T follicular helper cell (primary cell): ENCODE measurements at regions not wholly inside any gene's neighbourhood (a gene's known extent, or its start where the extent isn't known, plus 50 kb on each side); places are given as distances from the start of the nearest gene placed in this dataset.
"Not testable (repeated sequence)": the region's sequence is repeated elsewhere in the genome, so short reads cannot be mapped to it uniquely, and the experiment has no call there.

Experiments
- DNase-seq: peaks from one replicate; pipeline ENCODE4 v3.0.0-alpha.2; 2020; ENCODE audit warnings: low read depth

GRCh38 chr6:15171026-15171425 lies 74.8 kb upstream of the JARID2 start:
- DNase-seq: no peak

DNA sequence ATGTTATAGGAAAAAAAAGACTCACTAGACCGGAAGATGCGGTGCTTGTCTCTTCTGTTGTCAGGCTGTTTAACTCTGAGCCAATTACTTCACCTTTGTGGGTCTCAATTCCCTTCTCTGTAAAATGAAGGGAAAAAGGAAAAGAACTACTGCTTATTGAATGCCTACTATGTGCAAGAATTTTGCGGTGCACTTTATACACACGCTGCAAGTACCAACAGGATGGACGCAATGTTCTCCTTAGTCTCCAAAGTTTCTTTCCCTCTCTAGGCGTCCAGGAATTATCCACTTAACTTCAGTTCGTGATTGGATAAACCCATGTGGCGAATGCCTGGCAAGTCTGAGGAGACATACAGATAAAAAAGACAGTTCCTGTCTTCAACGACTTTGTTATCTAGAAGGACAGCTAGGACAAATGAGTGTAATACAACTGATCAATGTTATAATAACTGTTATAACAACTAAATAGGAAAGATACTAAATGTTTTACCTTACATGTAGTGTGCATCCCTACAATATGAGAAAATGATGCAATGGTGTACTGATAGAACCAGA lies 69.0 kb upstream of the JARID2 start:
- no peak for DNase-seq

GRCh38 chr6:15183979-15184378 lies 61.9 kb upstream of the JARID2 start:
- DNase-seq: no peak

- no peak for DNase-seq
These were observed 61.4 kb upstream of the JARID2 start for GRCh38 chr6:15184441-15184861.

GRCh38 chr6:15185111-15185510 lies 60.8 kb upstream of the JARID2 start:
- not testable (repeated sequence) for DNase-seq

GRCh38 chr6:15193451-15193850 lies 52.4 kb upstream of the JARID2 start:
- DNase-seq: not testable (repeated sequence)

GRCh38 chr6:15194453-15194852 lies 51.4 kb upstream of the JARID2 start:
- DNase-seq: no peak
